BE2C (cell line): ENCODE measurements at regions not wholly inside any gene's neighbourhood (a gene's known extent, or its start where the extent isn't known, plus 50 kb on each side); places are given as distances from the start of the nearest gene placed in this dataset.
"Not testable (repeated sequence)": the region's sequence is repeated elsewhere in the genome, so short reads cannot be mapped to it uniquely, and the experiment has no call there.

ENCODE experiments used
- DNase-seq: peaks from one replicate; pipeline ENCODE4 v3.0.0-alpha.2; 2020
- H3K27me3 ChIP-seq: fragments of 250-450 bp; sonication (Bioruptor Pico); 2 replicates; pipeline ENCODE4 v1.5.1; 2020; ENCODE audit warnings: mild to moderate bottlenecking
- H3K36me3 ChIP-seq: fragments of 250-450 bp; sonication (Bioruptor Pico); 2 replicates; pipeline ENCODE4 v1.5.1; 2020; ENCODE audit warnings: mild to moderate bottlenecking
- H3K4me1 ChIP-seq: fragments of 250-450 bp; sonication (Bioruptor Pico); 2 replicates; pipeline ENCODE4 v1.5.1; 2020
- H3K4me3 ChIP-seq: 2 replicates; pipeline ENCODE4 v1.5.1; 2011; ENCODE audit warnings: low read depth, low read length
- H3K9me3 ChIP-seq: fragments of 250-450 bp; sonication (Bioruptor Pico); 2 replicates; pipeline ENCODE4 v1.5.1; 2020
- CTCF ChIP-seq: IDR thresholded peaks from 2 replicates; pipeline ENCODE4 v1.5.1; 2012; ENCODE audit warnings: mild to moderate bottlenecking, low read depth, low read length

- Histone ChIP-seq H3K9me3 (no peaks in the 10 kb centered on the region), H3K36me3 (no peaks in the 10 kb centered on the region), H3K4me3 (no peak overlapping the region), H3K27me3 (no peaks in the 10 kb centered on the region), H3K4me1 (no peaks in the 10 kb centered on the region)
- no peak for DNase-seq
- no peak for TF ChIP-seq CTCF
Measured at GRCh38 chr15:85277847-85278370, 102.5 kb upstream of the AKAP13 start.

DNA sequence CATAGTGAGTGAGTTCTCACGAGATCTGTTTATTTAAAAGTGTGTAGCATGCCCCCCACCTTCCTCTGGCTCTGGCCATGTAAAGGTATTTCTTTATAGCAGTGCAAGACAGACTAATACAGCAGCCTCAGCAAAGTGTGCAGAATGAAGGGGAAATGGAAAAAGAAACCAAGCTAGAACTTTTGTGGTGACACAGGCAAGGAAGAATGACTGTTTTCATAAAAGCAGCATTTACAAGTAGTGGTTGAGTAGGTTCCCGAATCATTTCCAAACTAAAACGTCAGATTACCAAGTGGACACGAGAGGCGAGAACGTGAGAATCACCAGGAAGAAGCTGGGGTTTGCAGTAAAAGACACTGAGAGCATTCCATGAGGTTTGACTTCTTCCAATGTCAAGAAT, 100.2 kb upstream of the AKAP13 start:
- H3K9me3 ChIP-seq: no peaks in the 10 kb centered on the region
- H3K4me1 ChIP-seq: no peaks in the 10 kb centered on the region
- TF ChIP-seq CTCF: no peak
- no peaks in the 10 kb centered on the region for H3K36me3 ChIP-seq
- no peak for DNase-seq
- H3K4me3 ChIP-seq: no peak overlapping the region
- no peaks in the 10 kb centered on the region for H3K27me3 ChIP-seq

- H3K36me3 ChIP-seq: no peaks in the 10 kb centered on the region
- H3K27me3 ChIP-seq: no peaks in the 10 kb centered on the region
- H3K9me3 ChIP-seq: no peaks in the 10 kb centered on the region
- no peaks in the 10 kb centered on the region for H3K4me1 ChIP-seq
- TF ChIP-seq CTCF: no peak
- DNase-seq: no peak
- H3K4me3 ChIP-seq: no peak overlapping the region
Measured at GRCh38 chr15:85281293-85281882, 99.0 kb upstream of the AKAP13 start.

GRCh38 chr15:85282504-85283115, 97.8 kb upstream of the AKAP13 start:
- H3K4me1 ChIP-seq: no peaks in the 10 kb centered on the region
- TF ChIP-seq CTCF: no peak
- no peaks in the 10 kb centered on the region for H3K36me3 ChIP-seq
- no peaks in the 10 kb centered on the region for H3K27me3 ChIP-seq
- no peak overlapping the region for H3K4me3 ChIP-seq
- no peaks in the 10 kb centered on the region for H3K9me3 ChIP-seq
- DNase-seq: no peak

DNA sequence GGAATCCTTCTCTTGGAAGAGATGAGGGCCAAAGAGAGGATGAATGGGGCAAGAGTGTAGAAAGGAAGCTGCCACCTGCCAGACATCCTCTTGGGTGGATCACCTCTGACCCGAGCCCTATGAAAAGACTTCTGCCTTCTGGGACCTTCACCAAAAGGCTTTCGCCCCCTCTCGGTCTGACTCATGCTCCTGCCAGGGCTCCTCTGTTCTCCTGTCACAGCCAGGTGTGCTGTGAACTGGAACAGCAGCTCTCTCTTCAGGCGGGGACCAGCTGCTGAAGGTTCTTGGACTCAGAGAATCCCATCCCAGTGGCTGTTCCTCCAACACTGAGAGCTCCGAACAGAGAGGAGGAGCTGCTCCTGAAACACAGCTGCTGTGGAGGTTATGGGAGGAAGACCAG, 96.6 kb upstream of the AKAP13 start:
- H3K27me3 ChIP-seq, H3K4me3 ChIP-seq, H3K36me3 ChIP-seq, H3K9me3 ChIP-seq, DNase-seq, H3K4me1 ChIP-seq: not testable (repeated sequence)

- DNase-seq: no peak
- H3K4me1 ChIP-seq: no peaks in the 10 kb centered on the region
- no peaks in the 10 kb centered on the region for H3K27me3 ChIP-seq
- H3K36me3 ChIP-seq: no peaks in the 10 kb centered on the region
- H3K4me3 ChIP-seq: no peak overlapping the region
- H3K9me3 ChIP-seq: no peaks in the 10 kb centered on the region
- no peak for TF ChIP-seq CTCF
Measured at GRCh38 chr15:85284497-85284896, 95.9 kb upstream of the AKAP13 start.
